ENCODE measurements at regions not wholly inside any gene's neighbourhood (a gene's known extent, or its start where the extent isn't known, plus 50 kb on each side); places are given as distances from the start of the nearest gene placed in this dataset.
"Not testable (repeated sequence)": the region's sequence is repeated elsewhere in the genome, so short reads cannot be mapped to it uniquely, and the experiment has no call there.

- no peak for DNase-seq (ENCODE audit: low read depth)
These were observed 337.6 kb upstream of the CHRM2 start for GRCh38 chr7:136530831-136531230.

- DNase-seq (ENCODE audit: low read depth), result no peak
These were observed 340.1 kb upstream of the CHRM2 start for GRCh38 chr7:136528329-136528728.

- no peak for DNase-seq (ENCODE audit: low read depth)
These were observed 340.9 kb upstream of the CHRM2 start for GRCh38 chr7:136527554-136527953.

- no peak for DNase-seq (ENCODE audit: low read depth)
These were observed 341.9 kb upstream of the CHRM2 start for GRCh38 chr7:136526408-136527105.

GRCh38 chr7:136523571-136523970, 344.9 kb upstream of the CHRM2 start:
- DNase-seq (ENCODE audit: low read depth), result no peak

- DNase-seq (ENCODE audit: low read depth), result no peak
These were observed 350.5 kb upstream of the CHRM2 start for GRCh38 chr7:136517971-136518370.

GRCh38 chr7:136514776-136515175, 353.7 kb upstream of the CHRM2 start:
- no peak for DNase-seq (ENCODE audit: low read depth)

- no peak for DNase-seq (ENCODE audit: low read depth)
These were observed 354.7 kb upstream of the CHRM2 start for GRCh38 chr7:136513744-136514143.

GRCh38 chr7:136509466-136509865, 359.0 kb upstream of the CHRM2 start:
- no peak for DNase-seq (ENCODE audit: low read depth)

- DNase-seq (ENCODE audit: low read depth), result no peak
These were observed 366.3 kb upstream of the CHRM2 start for GRCh38 chr7:136502162-136502561.

- DNase-seq (ENCODE audit: low read depth), result no peak
These were observed 367.3 kb upstream of the CHRM2 start for GRCh38 chr7:136501151-136501550.

GRCh38 chr7:136496551-136496950, 371.9 kb upstream of the CHRM2 start:
- no peak for DNase-seq (ENCODE audit: low read depth)

GRCh38 chr7:136495081-136495480, 373.4 kb upstream of the CHRM2 start:
- no peak for DNase-seq (ENCODE audit: low read depth)

GRCh38 chr7:136492366-136492765, 376.1 kb upstream of the CHRM2 start:
- no peak for DNase-seq (ENCODE audit: low read depth)

- DNase-seq (ENCODE audit: low read depth), result no peak
These were observed 378.6 kb upstream of the CHRM2 start for GRCh38 chr7:136489808-136490207.

- DNase-seq (ENCODE audit: low read depth), result no peak
These were observed 387.6 kb upstream of the CHRM2 start for GRCh38 chr7:136480901-136481300.

- DNase-seq (ENCODE audit: low read depth), result no peak
These were observed 388.5 kb upstream of the CHRM2 start for GRCh38 chr7:136479922-136480321.

- no peak for DNase-seq (ENCODE audit: low read depth)
These were observed 398.3 kb upstream of the CHRM2 start for GRCh38 chr7:136470179-136470578.

GRCh38 chr7:136452949-136453348, 415.5 kb upstream of the CHRM2 start:
- no peak for DNase-seq (ENCODE audit: low read depth)

GRCh38 chr7:136446751-136447150, 421.7 kb upstream of the CHRM2 start:
- no peak for DNase-seq (ENCODE audit: low read depth)

GRCh38 chr7:136441835-136442234, 426.6 kb upstream of the CHRM2 start:
- DNase-seq (ENCODE audit: low read depth), result no peak

GRCh38 chr7:136431736-136432135, 436.7 kb upstream of the CHRM2 start:
- not testable (repeated sequence) for DNase-seq (ENCODE audit: low read depth)

GRCh38 chr7:136424058-136424457, 444.4 kb upstream of the CHRM2 start:
- no peak for DNase-seq (ENCODE audit: low read depth)

- DNase-seq (ENCODE audit: low read depth), result not testable (repeated sequence)
These were observed 442.6 kb upstream of the MTPN start for GRCh38 chr7:136419740-136420139.

Measured in activated T-helper 1 cell treated with Interleukin-2 at 50 U/mL for 16 hours (primary cell).